Activated naive CD4-positive, alpha-beta T cell treated with anti-CD3 and anti-CD28 coated beads, Interleukin-2, amount 10 ng/mL, durations not matched to agents 7 days and 5 days (primary cell): ENCODE measurements at regions not wholly inside any gene's neighbourhood (a gene's known extent, or its start where the extent isn't known, plus 50 kb on each side); places are given as distances from the start of the nearest gene placed in this dataset.
"Not testable (repeated sequence)": the region's sequence is repeated elsewhere in the genome, so short reads cannot be mapped to it uniquely, and the experiment has no call there.

Experiments
- CTCF ChIA-PET: fragments of 350-600 bp; sonication (Branson Sonifier 250); formaldehyde crosslinking; loops from one replicate; lab custom pipeline; 2021; ENCODE audit warnings: antibody characterized with exemption; lab: Charles Lee
- DNase-seq: peaks from one replicate; pipeline ENCODE4 v3.0.0-alpha.2; 2020
- H3K27ac Mint-ChIP-seq: one replicate; pipeline ENCODE4 v1.8.0; 2021; ENCODE audit warnings: mild to moderate bottlenecking, moderate library complexity, mixed read lengths
- H3K27me3 Mint-ChIP-seq: one replicate; pipeline ENCODE4 v1.8.0; 2021; ENCODE audit warnings: mild to moderate bottlenecking, mixed read lengths
- H3K36me3 Mint-ChIP-seq: one replicate; pipeline ENCODE4 v1.8.0; 2021; ENCODE audit warnings: mixed read lengths
- H3K4me1 Mint-ChIP-seq: one replicate; pipeline ENCODE4 v1.8.0; 2021; ENCODE audit warnings: mixed read lengths
- H3K4me3 Mint-ChIP-seq: one replicate; pipeline ENCODE4 v1.8.0; 2021; ENCODE audit warnings: mild to moderate bottlenecking, moderate library complexity, mixed read lengths
- H3K9me3 Mint-ChIP-seq: one replicate; pipeline ENCODE4 v1.8.0; 2021; ENCODE audit warnings: mixed read lengths

DNA sequence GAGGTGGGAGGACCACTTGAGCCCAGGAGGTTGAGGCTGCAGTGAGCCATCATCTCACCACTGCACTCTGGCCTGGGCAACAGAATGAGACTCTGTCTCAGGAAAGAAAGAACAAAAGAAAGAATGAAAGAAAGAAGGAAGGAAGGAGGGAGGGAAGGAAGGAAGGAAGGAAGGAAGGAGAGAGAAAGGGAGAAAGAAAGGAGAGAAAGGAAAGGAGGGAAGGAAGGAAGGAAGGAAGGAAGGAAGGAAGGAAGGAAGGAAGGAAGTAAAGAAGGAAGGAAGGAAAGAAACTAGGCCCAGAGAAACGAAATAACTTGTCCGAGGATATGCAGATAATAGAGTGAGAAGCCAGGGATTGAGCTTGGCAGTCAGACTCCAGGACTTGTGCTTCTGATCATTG is 102.1 kb downstream of the SKIDA1 start:
- Mint-ChIP-seq H3K9me3 (peaks cover 9% of the 10 kb centered on the region), H3K4me1 (peaks cover 6% of the 10 kb centered on the region), H3K27ac (no peak overlapping the region), H3K27me3 (peaks cover 8% of the 10 kb centered on the region), H3K4me3 (no peak overlapping the region), H3K36me3 (peaks cover 3% of the 10 kb centered on the region)
- no peak for DNase-seq
- CTCF ChIA-PET, result no interaction called here

DNA sequence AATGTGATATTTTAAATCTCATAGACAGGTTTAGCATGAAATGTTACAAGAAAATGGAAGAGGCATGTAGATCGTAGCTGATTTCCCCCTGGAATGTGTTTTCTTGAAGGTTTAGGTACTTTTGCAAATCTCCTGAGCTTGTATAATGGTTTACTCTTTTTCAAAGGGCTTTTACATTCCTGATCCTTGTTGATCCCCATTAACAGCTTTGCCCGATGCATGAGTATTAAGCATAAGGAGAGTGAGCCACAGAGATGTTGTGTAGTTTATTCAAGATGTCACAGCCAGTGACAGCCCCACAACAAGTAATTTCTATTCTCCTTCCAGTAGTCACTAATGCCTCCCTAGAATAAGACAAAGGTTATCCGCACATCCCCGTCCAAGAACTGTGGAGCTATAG is 103.7 kb downstream of the SKIDA1 start:
- DNase-seq, result no peak
- CTCF ChIA-PET, result no interaction called here
- H3K4me1 Mint-ChIP-seq, result no peaks in the 10 kb centered on the region
- no peaks in the 10 kb centered on the region for H3K36me3 Mint-ChIP-seq
- no peaks in the 10 kb centered on the region for H3K9me3 Mint-ChIP-seq
- H3K4me3 Mint-ChIP-seq, result no peak overlapping the region
- no peak overlapping the region for H3K27ac Mint-ChIP-seq
- H3K27me3 Mint-ChIP-seq, result peaks cover 8% of the 10 kb centered on the region

DNA sequence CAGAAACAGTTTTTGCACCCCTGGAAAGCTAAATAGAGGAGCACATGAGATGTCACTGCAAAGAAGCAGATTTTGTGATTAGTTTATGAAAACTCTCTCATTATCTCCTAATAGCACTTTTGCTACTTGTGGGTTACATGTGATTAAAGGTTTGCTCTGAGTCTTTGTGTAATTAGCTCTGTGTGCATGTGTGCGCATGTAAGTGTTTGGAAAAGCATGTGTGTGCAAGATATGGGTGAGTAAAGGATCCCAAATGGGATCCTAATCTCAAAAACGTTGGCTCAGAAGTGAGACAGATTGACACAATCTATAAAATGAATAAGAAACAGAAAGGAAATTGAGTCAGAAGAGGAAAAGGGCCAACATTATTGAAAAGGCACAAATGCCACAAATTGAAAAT is 104.5 kb downstream of the SKIDA1 start:
- Mint-ChIP-seq H3K9me3 (no peaks in the 10 kb centered on the region), H3K36me3 (no peaks in the 10 kb centered on the region), H3K27ac (no peak overlapping the region), H3K4me1 (no peaks in the 10 kb centered on the region), H3K27me3 (peaks cover 8% of the 10 kb centered on the region), H3K4me3 (no peak overlapping the region)
- no peak for DNase-seq
- CTCF ChIA-PET, result no interaction called here

DNA sequence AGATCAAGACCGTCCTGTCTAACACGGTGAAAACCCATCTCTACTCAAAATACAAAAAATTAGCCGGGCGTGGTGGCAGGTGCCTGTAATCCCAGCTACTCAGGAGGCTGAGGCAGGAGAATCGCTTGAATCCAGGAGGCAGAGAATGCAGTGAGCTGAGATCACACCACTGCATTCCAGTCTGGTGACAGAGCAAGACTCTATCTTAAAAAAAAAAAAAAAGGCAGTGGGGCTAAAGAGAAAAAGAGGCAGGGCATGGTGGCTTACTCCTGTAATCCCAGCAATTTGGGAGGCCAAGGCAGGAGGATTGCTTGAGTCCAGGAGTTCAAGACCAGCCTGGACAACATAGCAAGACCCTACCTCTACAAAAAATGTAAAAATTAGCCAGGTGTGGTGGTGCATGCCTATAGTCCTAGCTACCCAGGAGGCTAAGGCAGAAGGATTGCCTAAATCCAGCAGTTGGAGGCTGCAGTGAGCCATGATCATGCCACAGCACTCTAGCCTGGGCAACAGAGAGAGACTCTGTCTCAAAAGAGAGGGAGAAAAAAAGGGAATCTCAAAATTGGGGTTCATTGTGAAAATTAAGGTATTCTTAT is 106.4 kb downstream of the SKIDA1 start:
- DNase-seq, CTCF ChIA-PET, H3K36me3 Mint-ChIP-seq, H3K27me3 Mint-ChIP-seq, H3K27ac Mint-ChIP-seq, H3K9me3 Mint-ChIP-seq, H3K4me1 Mint-ChIP-seq, H3K4me3 Mint-ChIP-seq: not testable (repeated sequence)

DNA sequence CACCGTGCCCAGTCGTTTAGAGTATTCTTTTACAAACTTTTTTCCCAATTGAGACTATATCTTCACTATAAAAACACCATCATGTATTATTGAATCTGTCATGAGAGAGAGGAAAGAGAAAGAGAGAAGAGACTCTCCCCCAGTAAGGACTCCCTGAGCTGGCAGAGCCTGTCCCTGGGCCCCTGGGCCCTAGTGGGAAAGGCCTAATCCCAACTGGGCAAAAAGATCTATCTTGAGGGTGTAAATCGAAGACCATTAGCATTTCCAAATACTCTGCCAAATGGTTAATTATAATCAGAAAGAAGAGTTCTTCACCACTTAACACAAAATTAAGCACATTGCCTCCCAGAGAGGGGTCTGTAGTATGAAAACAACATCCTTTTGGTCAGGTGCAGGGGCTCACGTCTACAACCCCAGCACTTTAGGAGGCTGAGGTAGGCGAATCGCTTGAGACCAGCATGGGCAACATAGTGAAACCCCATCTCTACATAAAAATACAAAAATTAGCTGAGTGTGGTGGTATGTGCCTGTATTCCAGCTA is 108.2 kb downstream of the SKIDA1 start:
- Mint-ChIP-seq H3K4me3 (no peak overlapping the region), H3K36me3 (no peaks in the 10 kb centered on the region), H3K27ac (no peak overlapping the region), H3K9me3 (no peaks in the 10 kb centered on the region), H3K27me3 (peaks cover 4% of the 10 kb centered on the region), H3K4me1 (no peaks in the 10 kb centered on the region)
- no peak for DNase-seq
- CTCF ChIA-PET, result no interaction called here

DNA sequence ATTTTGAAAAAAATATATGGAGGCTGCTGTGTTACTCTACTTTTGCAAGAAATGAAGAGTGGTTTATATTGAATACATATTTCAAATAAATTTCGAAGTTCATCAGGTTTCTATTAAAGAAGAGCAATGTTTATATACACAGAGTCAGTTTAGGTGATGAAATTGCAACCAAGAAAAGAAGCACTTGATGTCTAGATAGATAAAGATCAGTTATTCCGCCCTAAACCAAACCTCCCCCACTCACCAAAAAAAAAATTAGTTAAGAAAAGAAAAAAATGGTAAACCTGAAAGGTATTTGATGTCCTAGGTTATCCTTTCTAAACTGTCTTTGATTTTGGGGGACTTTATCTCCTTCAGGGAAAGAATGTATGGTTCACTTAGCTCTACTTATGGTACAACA is 111.8 kb downstream of the SKIDA1 start:
- no peak for DNase-seq
- Mint-ChIP-seq H3K9me3 (no peaks in the 10 kb centered on the region), H3K27me3 (no peaks in the 10 kb centered on the region), H3K4me1 (no peaks in the 10 kb centered on the region), H3K27ac (no peak overlapping the region), H3K36me3 (no peaks in the 10 kb centered on the region), H3K4me3 (no peak overlapping the region)
- CTCF ChIA-PET, result no interaction called here

DNA sequence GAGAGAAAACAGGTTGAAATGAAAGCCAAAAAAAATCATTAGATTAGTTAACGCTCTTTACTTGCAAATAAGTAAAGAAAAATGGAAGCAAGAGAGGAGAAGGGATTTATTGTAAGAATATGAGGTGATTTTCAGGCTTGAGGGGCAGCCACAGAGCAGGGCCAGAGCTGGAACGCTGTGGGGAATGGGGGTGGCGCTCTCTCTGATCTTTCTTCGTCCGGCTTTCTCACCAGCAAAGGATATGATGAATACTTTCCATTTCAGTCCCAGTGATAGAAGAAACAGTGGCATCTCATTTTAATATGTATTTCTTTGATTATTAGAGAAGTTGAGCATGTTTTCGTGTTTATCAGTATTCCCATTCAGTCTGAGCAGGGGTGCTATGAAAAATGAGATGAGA is 112.2 kb downstream of the SKIDA1 start:
- Mint-ChIP-seq H3K9me3 (no peaks in the 10 kb centered on the region), H3K27me3 (no peaks in the 10 kb centered on the region), H3K4me3 (no peak overlapping the region), H3K27ac (no peak overlapping the region), H3K4me1 (no peaks in the 10 kb centered on the region), H3K36me3 (no peaks in the 10 kb centered on the region)
- CTCF ChIA-PET, result no interaction called here
- no peak for DNase-seq

DNA sequence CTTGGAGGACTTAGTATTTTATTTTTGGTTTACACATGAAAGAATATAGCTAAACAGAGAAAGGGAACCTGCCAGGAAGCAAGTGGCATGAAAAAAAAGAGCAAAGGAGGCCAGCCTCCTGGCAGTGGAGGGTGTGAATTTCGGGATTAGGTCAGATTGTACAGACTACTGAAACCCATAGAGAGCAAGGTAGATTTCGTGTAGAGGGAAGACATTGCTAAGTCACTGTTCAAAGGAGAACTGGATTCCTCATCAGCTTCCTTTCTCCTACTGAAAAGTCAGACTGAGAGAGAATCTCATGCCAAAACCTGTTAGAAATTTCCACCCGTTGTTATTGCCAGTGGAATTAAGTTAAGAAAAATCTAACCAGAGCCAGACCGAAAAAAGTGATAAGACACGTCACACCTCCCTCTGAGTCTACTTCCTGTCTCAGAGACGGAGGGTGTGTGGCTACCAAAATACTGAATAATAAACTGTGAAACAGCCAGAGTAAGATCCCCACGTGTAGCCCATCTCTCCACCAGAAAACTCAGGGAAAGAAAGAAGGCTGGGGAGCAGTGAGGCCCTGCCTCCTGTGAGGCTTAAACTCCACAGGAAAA is 118.8 kb downstream of the SKIDA1 start:
- Mint-ChIP-seq H3K36me3 (no peaks in the 10 kb centered on the region), H3K4me3 (no peak overlapping the region), H3K9me3 (no peaks in the 10 kb centered on the region), H3K4me1 (peaks cover 10% of the 10 kb centered on the region), H3K27ac (no peak overlapping the region), H3K27me3 (no peaks in the 10 kb centered on the region)
- CTCF ChIA-PET, result no interaction called here
- no peak for DNase-seq

DNA sequence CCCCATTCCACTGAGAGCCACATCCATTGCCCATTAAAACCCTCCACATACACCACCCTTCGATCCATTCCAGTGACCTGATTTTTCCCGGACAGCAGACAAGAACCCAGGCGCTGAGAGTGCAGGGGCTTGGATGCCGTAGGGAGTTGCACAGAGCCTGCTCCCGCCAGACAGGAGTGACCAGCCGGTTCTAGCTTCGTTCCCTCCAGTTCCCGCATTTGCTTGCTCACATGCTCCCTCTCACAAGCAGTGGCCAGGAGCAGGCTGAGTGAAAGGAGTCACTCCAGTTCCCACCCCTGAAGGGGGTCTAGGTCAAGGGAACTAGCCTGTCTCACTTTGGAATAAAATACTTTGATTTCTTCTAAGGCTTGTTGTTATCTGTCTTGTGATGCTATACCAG is 119.5 kb downstream of the SKIDA1 start:
- CTCF ChIA-PET, result no interaction called here
- Mint-ChIP-seq H3K4me3 (no peak overlapping the region), H3K27ac (no peak overlapping the region), H3K36me3 (no peaks in the 10 kb centered on the region), H3K4me1 (peaks cover 10% of the 10 kb centered on the region), H3K9me3 (no peaks in the 10 kb centered on the region), H3K27me3 (no peaks in the 10 kb centered on the region)
- DNase-seq, result no peak

DNA sequence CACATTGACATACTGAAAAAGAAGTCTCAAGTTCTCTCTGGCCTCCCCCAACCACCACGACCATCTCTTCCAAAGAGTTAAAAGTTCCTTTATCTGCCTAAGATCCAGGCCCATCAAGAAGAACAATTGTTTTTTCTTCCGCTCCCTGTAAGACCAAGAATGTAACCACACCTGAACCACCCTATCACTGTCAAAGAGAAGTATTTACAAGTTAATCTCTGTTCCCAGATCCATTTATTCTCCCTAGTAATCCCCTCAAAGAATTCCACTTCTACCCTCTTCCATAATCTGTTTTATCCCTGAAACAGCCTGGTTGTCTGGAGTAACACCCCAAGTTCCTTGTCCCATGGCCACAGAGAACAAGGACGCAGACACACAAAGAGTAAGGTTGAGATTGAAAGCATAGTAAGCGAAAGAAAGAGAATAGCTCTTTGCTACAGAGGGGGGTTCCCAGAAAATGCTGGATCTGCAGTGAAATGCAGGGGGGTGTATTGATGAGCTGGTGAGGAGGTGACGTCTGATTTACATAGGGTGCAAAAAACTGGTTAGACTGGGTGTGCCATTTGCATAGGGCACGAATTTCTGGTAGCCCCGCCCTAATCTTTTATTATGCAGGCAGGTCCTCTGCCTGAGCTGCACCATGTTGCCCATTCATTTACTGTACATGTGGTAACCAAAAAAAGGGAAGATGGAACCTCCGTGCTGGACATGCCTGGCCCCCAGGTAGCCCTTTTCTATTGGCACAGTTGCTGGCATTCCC is 122.0 kb downstream of the SKIDA1 start:
- no peaks in the 10 kb centered on the region for H3K9me3 Mint-ChIP-seq
- peaks cover 4% of the 10 kb centered on the region for H3K27me3 Mint-ChIP-seq
- no peak overlapping the region for H3K4me3 Mint-ChIP-seq
- no peak overlapping the region for H3K27ac Mint-ChIP-seq
- peaks cover 10% of the 10 kb centered on the region for H3K4me1 Mint-ChIP-seq
- no peak for DNase-seq
- CTCF ChIA-PET, result no interaction called here
- H3K36me3 Mint-ChIP-seq, result no peaks in the 10 kb centered on the region

DNA sequence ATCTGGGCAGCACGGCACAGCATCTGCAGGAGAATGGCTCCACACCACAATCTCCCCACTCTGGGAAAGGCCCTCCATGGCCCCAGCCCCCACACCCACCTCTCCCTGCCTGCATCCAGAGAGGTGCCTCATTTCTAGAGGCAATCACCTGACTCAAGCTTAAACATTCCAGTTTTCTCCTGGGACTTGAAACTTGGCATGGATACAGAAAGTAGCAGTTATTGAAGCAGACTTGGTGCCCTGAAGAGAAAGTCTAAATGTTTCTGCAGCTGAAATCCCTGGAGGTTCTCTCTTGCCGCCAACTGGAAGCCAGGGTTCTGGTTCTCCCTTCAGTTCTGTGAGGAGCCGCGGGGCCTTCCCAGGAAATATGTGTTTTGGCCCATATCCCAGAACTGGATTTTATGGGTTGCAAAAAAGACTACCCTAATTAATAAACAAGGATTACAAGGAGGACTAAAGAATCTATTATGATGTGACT is 122.8 kb downstream of the SKIDA1 start:
- no peak for DNase-seq
- peaks cover 10% of the 10 kb centered on the region for H3K4me1 Mint-ChIP-seq
- peaks cover 4% of the 10 kb centered on the region for H3K27me3 Mint-ChIP-seq
- CTCF ChIA-PET, result no interaction called here
- H3K36me3 Mint-ChIP-seq, result no peaks in the 10 kb centered on the region
- H3K27ac Mint-ChIP-seq, result no peak overlapping the region
- no peak overlapping the region for H3K4me3 Mint-ChIP-seq
- H3K9me3 Mint-ChIP-seq, result no peaks in the 10 kb centered on the region

DNA sequence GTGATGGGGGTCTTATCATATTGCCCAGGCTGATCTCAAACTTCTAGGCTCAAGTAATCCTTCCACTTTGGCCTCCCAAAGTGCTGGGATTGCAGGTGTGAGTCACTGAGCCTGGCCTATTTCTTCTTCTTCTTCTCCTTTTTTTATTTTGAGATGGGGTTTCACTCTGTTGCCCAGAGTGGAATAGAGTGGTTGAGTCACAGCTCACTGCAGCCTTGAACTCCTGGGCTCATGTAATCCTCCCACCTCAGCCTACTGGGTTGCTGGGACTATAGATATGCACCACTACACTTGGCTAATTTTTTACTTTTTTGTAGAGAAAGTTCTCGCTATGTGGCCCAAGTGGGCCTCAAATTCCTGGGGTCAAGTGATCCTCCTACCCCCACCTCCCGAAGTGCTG is 124.3 kb downstream of the SKIDA1 start:
- peaks cover 4% of the 10 kb centered on the region for H3K27me3 Mint-ChIP-seq
- DNase-seq, result no peak
- CTCF ChIA-PET, result no interaction called here
- no peak overlapping the region for H3K27ac Mint-ChIP-seq
- no peaks in the 10 kb centered on the region for H3K36me3 Mint-ChIP-seq
- H3K4me3 Mint-ChIP-seq, result no peak overlapping the region
- peaks cover under 1% of the 10 kb centered on the region for H3K4me1 Mint-ChIP-seq
- no peaks in the 10 kb centered on the region for H3K9me3 Mint-ChIP-seq

DNA sequence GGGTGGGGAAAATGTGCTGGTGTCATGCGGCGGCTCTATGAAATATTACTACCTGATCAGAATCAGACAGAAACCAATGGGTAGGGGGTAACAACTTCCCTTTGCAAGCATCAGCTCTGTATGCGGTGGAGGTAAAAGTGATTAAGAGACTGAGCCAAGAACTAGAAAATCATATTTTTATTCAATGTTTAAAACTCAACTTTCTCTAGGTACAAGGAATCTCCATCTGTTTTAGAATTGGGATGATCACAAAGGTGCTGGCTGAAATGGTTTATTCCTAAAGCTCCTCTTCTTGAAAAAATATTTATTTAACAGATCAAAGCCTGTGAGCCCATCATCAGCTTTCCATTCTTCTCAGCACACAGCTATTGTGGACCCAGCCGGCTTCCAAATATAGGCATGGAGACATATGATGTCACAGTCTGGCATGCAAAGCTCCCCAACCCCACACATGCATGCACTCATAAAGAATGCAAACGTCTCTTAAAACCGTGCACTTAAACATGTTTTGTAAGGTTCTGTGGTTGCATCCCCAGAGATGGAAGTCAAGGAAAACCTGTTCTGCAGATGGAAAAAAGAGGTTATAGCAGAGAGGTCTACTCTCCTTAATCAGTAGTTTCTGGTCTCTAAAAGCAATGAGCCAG is 126.0 kb downstream of the SKIDA1 start:
- Mint-ChIP-seq H3K4me3 (no peak overlapping the region), H3K27me3 (peaks cover 4% of the 10 kb centered on the region), H3K4me1 (no peaks in the 10 kb centered on the region), H3K27ac (no peak overlapping the region), H3K9me3 (peaks cover 4% of the 10 kb centered on the region), H3K36me3 (no peaks in the 10 kb centered on the region)
- CTCF ChIA-PET, result no interaction called here
- no peak for DNase-seq

DNA sequence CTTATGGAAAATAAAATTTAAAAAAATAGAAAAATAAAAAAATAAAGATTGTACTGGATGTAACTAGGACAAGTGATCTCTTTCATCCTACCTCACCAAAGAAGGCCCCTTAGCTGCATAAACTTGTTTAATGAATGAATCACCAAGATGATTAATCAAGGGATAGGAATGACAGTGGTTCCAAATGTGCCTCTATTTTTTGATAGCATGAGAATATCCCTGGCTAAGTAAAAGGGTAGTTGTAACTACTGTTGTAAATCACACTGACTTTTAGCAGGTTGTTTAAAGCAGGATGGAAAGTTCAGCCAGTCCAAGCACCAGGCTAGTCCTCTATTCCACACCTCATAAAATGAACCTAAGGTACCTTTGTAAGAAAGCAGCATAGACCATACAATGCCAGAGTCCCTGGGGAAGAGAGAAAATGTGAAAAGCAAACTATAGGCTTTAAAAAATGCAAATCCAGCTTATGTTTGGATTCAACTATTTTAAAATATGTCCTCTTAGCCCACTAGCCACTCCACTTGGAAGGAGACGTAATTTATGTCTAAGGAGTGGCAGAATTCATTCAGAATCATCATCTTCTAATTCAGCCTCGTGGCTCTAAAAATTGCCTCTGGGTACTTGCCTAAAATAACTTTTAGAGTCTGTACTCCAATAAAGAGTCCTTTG is 126.8 kb downstream of the SKIDA1 start:
- Mint-ChIP-seq H3K9me3 (peaks cover 6% of the 10 kb centered on the region), H3K4me3 (no peak overlapping the region), H3K36me3 (no peaks in the 10 kb centered on the region), H3K4me1 (no peaks in the 10 kb centered on the region), H3K27me3 (peaks cover 4% of the 10 kb centered on the region), H3K27ac (no peak overlapping the region)
- DNase-seq, result no peak
- CTCF ChIA-PET, result no interaction called here
